HG03159 (cell line): ENCODE measurements at regions not wholly inside any gene's neighbourhood (a gene's known extent, or its start where the extent isn't known, plus 50 kb on each side); places are given as distances from the start of the nearest gene placed in this dataset.
"Not testable (repeated sequence)": the region's sequence is repeated elsewhere in the genome, so short reads cannot be mapped to it uniquely, and the experiment has no call there.

ENCODE experiments used
- ATAC-seq: cut with Tn5 transposase; IDR thresholded peaks from one replicate; pipeline ENCODE4 v1.9.1; 2021; ENCODE audit warnings: mild to moderate bottlenecking, moderate library complexity; ENCODE audit not compliant: unreplicated experiment

GRCh38 chrX:39677978-39678791 lies 419.6 kb downstream of the BCOR start:
- ATAC-seq = no peak

GRCh38 chrX:39678914-39679313 lies 418.8 kb downstream of the BCOR start:
- no peak for ATAC-seq

- no peak for ATAC-seq
Measured at GRCh38 chrX:39679497-39680157, 418.1 kb downstream of the BCOR start.

- ATAC-seq = no peak
Measured at GRCh38 chrX:39681885-39682284, 415.9 kb downstream of the BCOR start.

- ATAC-seq = no peak
Measured at GRCh38 chrX:39682778-39683177, 415.0 kb downstream of the BCOR start.

GRCh38 chrX:39688219-39688575 lies 409.6 kb downstream of the BCOR start:
- no peak for ATAC-seq

GRCh38 chrX:39688576-39689375 lies 409.0 kb downstream of the BCOR start:
- ATAC-seq = no peak

GRCh38 chrX:39689376-39690104 lies 408.2 kb downstream of the BCOR start:
- ATAC-seq = no peak

- ATAC-seq = no peak
Measured at GRCh38 chrX:39690541-39691415, 407.0 kb downstream of the BCOR start.

- ATAC-seq = no peak
Measured at GRCh38 chrX:39691724-39692123, 406.0 kb downstream of the BCOR start.

- no peak for ATAC-seq
Measured at GRCh38 chrX:39692796-39693195, 405.0 kb downstream of the BCOR start.

GRCh38 chrX:39693298-39693697 lies 404.5 kb downstream of the BCOR start:
- ATAC-seq = no peak

GRCh38 chrX:39702636-39703035 lies 395.1 kb downstream of the BCOR start:
- ATAC-seq = not testable (repeated sequence)

- no peak for ATAC-seq
Measured at GRCh38 chrX:39703307-39703706, 394.5 kb downstream of the BCOR start.

- no peak for ATAC-seq
Measured at GRCh38 chrX:39704590-39704989, 393.2 kb downstream of the BCOR start.

GRCh38 chrX:39705290-39705689 lies 392.5 kb downstream of the BCOR start:
- no peak for ATAC-seq

GRCh38 chrX:39709364-39709763 lies 388.4 kb downstream of the BCOR start:
- ATAC-seq = no peak

- ATAC-seq = no peak
Measured at GRCh38 chrX:39709812-39710211, 387.9 kb downstream of the BCOR start.

- ATAC-seq = no peak
Measured at GRCh38 chrX:39710776-39711175, 387.0 kb downstream of the BCOR start.

- no peak for ATAC-seq
Measured at GRCh38 chrX:39714471-39714870, 383.3 kb downstream of the BCOR start.
